ENCODE measurements at regions not wholly inside any gene's neighbourhood (a gene's known extent, or its start where the extent isn't known, plus 50 kb on each side); places are given as distances from the start of the nearest gene placed in this dataset.

DNA sequence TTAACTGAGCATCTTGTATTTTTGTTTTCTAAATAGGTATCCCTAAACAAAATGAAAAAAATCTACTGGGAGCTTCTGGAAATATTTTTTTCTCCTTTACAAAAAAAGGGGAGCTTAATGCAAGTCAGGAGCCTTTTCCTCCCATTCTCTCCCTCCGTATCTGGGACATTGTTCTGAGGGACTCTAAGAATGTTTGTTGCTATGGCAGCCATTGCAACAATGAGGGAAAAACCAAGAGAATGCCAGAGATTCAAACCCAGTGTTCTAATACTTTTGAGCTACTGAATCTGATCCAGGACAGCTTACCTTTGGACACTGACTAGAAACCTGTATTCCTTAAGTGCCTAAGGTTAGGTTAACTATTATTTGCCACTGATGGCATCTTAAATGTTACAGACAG lies 485.7 kb upstream of the HS3ST1 start:
- no peaks in the 10 kb centered on the region for H3K4me1 Mint-ChIP-seq
- no peak overlapping the region for H3K4me3 Mint-ChIP-seq
- no peak overlapping the region for H3K9ac ChIP-seq (ENCODE audit: low read length)
- peaks cover 0 to 1% (median 0%) of the 10 kb centered on the region in 3 donors for H3K9me3 ChIP-seq (ENCODE audit: control extremely low read depth in 1 of 3, control insufficient read depth in 2 of 3, insufficient read depth in 1 of 3, low read length in 2 of 3)
- no peak overlapping the region for H3K27ac Mint-ChIP-seq
- ATAC-seq (ENCODE audit: low read depth) (no peak), DNase-seq (no peak)
- CTCF ChIA-PET: no interaction called here
- no peaks in the 10 kb centered on the region for H3K27me3 Mint-ChIP-seq
- WGBS (ENCODE audit: insufficient coverage): no CpG with 5 or more reads among the region's 1 CpG
- H2AFZ ChIP-seq (ENCODE audit: insufficient read depth, low read depth, low read length, poor library complexity, severe bottlenecking): no peak overlapping the region
- intact Hi-C loops (cut with micrococcal nuclease): no loop called here
- H4K20me1 ChIP-seq (ENCODE audit: control insufficient read depth, insufficient read depth, low read length, poor library complexity, severe bottlenecking): no peaks in the 10 kb centered on the region
- POLR2A ChIA-PET: no interaction called here
- no peak for TF ChIP-seq EZH2 (IDR thresholded peaks at IDR 0.05; ENCODE audit: borderline replicate concordance, insufficient read depth, low read depth, low read length, poor library complexity, severe bottlenecking)
- TF ChIP-seq, protein P1, sequence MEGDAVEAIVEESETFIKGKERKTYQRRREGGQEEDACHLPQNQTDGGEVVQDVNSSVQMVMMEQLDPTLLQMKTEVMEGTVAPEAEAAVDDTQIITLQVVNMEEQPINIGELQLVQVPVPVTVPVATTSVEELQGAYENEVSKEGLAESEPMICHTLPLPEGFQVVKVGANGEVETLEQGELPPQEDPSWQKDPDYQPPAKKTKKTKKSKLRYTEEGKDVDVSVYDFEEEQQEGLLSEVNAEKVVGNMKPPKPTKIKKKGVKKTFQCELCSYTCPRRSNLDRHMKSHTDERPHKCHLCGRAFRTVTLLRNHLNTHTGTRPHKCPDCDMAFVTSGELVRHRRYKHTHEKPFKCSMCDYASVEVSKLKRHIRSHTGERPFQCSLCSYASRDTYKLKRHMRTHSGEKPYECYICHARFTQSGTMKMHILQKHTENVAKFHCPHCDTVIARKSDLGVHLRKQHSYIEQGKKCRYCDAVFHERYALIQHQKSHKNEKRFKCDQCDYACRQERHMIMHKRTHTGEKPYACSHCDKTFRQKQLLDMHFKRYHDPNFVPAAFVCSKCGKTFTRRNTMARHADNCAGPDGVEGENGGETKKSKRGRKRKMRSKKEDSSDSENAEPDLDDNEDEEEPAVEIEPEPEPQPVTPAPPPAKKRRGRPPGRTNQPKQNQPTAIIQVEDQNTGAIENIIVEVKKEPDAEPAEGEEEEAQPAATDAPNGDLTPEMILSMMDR (IDR thresholded peaks at IDR 0.05): no peak
- no peaks in the 10 kb centered on the region for H3K9me3 Mint-ChIP-seq (ENCODE audit: insufficient read depth)
- H3K4me3 ChIP-seq (ENCODE audit: control extremely low read depth in 1 of 5, extremely low read depth in 1 of 5, insufficient read depth in 1 of 5, low read depth in 2 of 5, low read length in 4 of 5): no peak overlapping the region
- no peaks in the 10 kb centered on the region for H3K36me3 ChIP-seq (replicated peaks in 1 of 2; ENCODE audit: control extremely low read depth in 1 of 2, control insufficient read depth in 1 of 2, extremely low read depth in 1 of 2, insufficient read depth in 2 of 2, low read length in 1 of 2)
- no peaks in the 10 kb centered on the region for H3K27me3 ChIP-seq (replicated peaks in 1 of 4; ENCODE audit: control extremely low read depth in 1 of 4, control insufficient read depth in 3 of 4, insufficient read depth in 4 of 4, low read length in 3 of 4)
- no peak overlapping the region for H3K27ac ChIP-seq (ENCODE audit: low read length in 2 of 2)
- no peaks in the 10 kb centered on the region for H3K79me2 ChIP-seq (ENCODE audit: control insufficient read depth, insufficient read depth, low read length)
- no peak overlapping the region for H3K4me2 ChIP-seq (replicated peaks; ENCODE audit: low read depth, low read length, poor library complexity, severe bottlenecking)
- H3K4me1 ChIP-seq (ENCODE audit: control insufficient read depth in 2 of 2, insufficient read depth in 2 of 2, low read length in 2 of 2): no peaks in the 10 kb centered on the region

DNA sequence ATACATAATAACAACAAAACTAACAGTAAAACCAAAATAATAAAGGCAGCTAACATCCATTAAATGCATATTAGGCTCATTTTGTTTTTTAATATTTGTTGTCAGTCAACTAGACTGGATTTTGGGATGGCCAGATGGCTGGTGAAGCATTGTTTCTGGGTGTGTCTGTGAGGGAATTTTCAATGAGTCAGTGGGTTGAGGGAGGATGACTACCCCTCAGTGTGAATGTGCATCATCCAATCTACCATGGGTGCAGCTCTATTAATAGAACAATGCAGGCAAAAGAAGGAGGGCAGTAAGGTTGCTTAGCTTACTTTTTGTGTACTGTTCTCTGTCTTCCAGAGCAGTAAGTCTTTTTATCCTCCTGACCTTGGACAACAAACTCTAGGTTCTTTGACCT lies 484.2 kb upstream of the HS3ST1 start:
- intact Hi-C loops (cut with micrococcal nuclease): no loop called here
- H3K4me1 ChIP-seq (ENCODE audit: control insufficient read depth in 2 of 2, insufficient read depth in 2 of 2, low read length in 2 of 2): no peaks in the 10 kb centered on the region
- H3K27me3 ChIP-seq (replicated peaks in 1 of 4; ENCODE audit: control extremely low read depth in 1 of 4, control insufficient read depth in 3 of 4, insufficient read depth in 4 of 4, low read length in 3 of 4): no peaks in the 10 kb centered on the region
- Mint-ChIP-seq H3K4me1 (no peaks in the 10 kb centered on the region), H3K27ac (no peak overlapping the region), H3K4me3 (no peak overlapping the region), H3K27me3 (no peaks in the 10 kb centered on the region), H3K9me3 (ENCODE audit: insufficient read depth) (no peaks in the 10 kb centered on the region)
- ChIA-PET POLR2A (no interaction called here), CTCF (no interaction called here)
- no peak for TF ChIP-seq EZH2 (IDR thresholded peaks at IDR 0.05; ENCODE audit: borderline replicate concordance, insufficient read depth, low read depth, low read length, poor library complexity, severe bottlenecking)
- TF ChIP-seq, protein P1 (IDR thresholded peaks at IDR 0.05): no peak
- no peak overlapping the region for H2AFZ ChIP-seq (ENCODE audit: insufficient read depth, low read depth, low read length, poor library complexity, severe bottlenecking)
- H3K79me2 ChIP-seq (ENCODE audit: control insufficient read depth, insufficient read depth, low read length): no peaks in the 10 kb centered on the region
- no peaks in the 10 kb centered on the region for H3K36me3 ChIP-seq (replicated peaks in 1 of 2; ENCODE audit: control extremely low read depth in 1 of 2, control insufficient read depth in 1 of 2, extremely low read depth in 1 of 2, insufficient read depth in 2 of 2, low read length in 1 of 2)
- no peak overlapping the region for H3K4me3 ChIP-seq (ENCODE audit: control extremely low read depth in 1 of 5, extremely low read depth in 1 of 5, insufficient read depth in 1 of 5, low read depth in 2 of 5, low read length in 4 of 5)
- no peak for ATAC-seq (ENCODE audit: low read depth)
- H3K9ac ChIP-seq (ENCODE audit: low read length): no peak overlapping the region
- H3K27ac ChIP-seq (ENCODE audit: low read length in 2 of 2): no peak overlapping the region
- no peak overlapping the region for H3K4me2 ChIP-seq (replicated peaks; ENCODE audit: low read depth, low read length, poor library complexity, severe bottlenecking)
- H3K9me3 ChIP-seq (ENCODE audit: control extremely low read depth in 1 of 3, control insufficient read depth in 2 of 3, insufficient read depth in 1 of 3, low read length in 2 of 3): peaks cover 0 to 1% (median 0%) of the 10 kb centered on the region in 3 donors
- no peaks in the 10 kb centered on the region for H4K20me1 ChIP-seq (ENCODE audit: control insufficient read depth, insufficient read depth, low read length, poor library complexity, severe bottlenecking)
- DNase-seq: no peak

Data from B cell (primary cell).